PC-9 (cell line): ENCODE measurements at regions not wholly inside any gene's neighbourhood (a gene's known extent, or its start where the extent isn't known, plus 50 kb on each side); places are given as distances from the start of the nearest gene placed in this dataset.

Experiments
- BruUV-seq: library from RNA; stranded (reverse); fragments of 400-500 nt; replicated peaks from 2 replicates; lab custom pipeline; 2021; lab: Mats Ljungman, UMichigan
- CTCF ChIA-PET: fragments of 300-600 bp; sonication (Branson Sonifier 250); formaldehyde crosslinking; loops from one replicate; lab custom pipeline; 2022; ENCODE audit warnings: antibody characterized with exemption; lab: Charles Lee
- POLR2A ChIA-PET: fragments of 300-600 bp; sonication (Branson Sonifier 250); formaldehyde crosslinking; loops from one replicate; lab custom pipeline; 2022; ENCODE audit warnings: antibody characterized with exemption; ENCODE audit not compliant: unreplicated experiment; lab: Charles Lee
- DNase-seq, 2 experiments: peaks; one replicate each; pipeline versions ENCODE4 v3.0.0 to v3.0.0-alpha.2; 2015 to 2022; ENCODE audit warnings: mixed read lengths in 1 of 2
- H2AFZ ChIP-seq: fragments of 200-600 bp; sonication (generic); 2 replicates; pipeline ENCODE4 v1.8.1; 2017; ENCODE audit warnings: antibody characterized with exemption
- H3F3A ChIP-seq: fragments of 200-600 bp; sonication (generic); 2 replicates; pipeline ENCODE4 v1.8.1; 2017; ENCODE audit warnings: antibody characterized with exemption, mild to moderate bottlenecking, low read depth; ENCODE audit not compliant: insufficient read depth
- H3K27ac ChIP-seq: fragments of 200-600 bp; sonication (generic); 2 replicates; pipeline ENCODE4 v1.6.1; 2016; ENCODE audit warnings: mixed run types
- H3K27me3 ChIP-seq: fragments of 200-600 bp; sonication (generic); 2 replicates; pipeline ENCODE4 v1.6.1; 2016; ENCODE audit warnings: low read depth, mixed run types; ENCODE audit not compliant: insufficient read depth
- H3K36me3 ChIP-seq: fragments of 200-600 bp; sonication (generic); 2 replicates; pipeline ENCODE4 v1.6.1; 2016; ENCODE audit warnings: low read depth, mixed run types
- H3K4me1 ChIP-seq: fragments of 200-600 bp; sonication (generic); replicated peaks from 2 replicates; pipeline ENCODE4 v1.6.1; 2016; ENCODE audit warnings: mixed run types; ENCODE audit not compliant: insufficient read depth
- H3K4me2 ChIP-seq: fragments of 200-600 bp; sonication (generic); 2 replicates; pipeline ENCODE4 v1.6.1; 2017; ENCODE audit warnings: mixed run types
- H3K4me3 ChIP-seq: fragments of 200-600 bp; sonication (generic); 2 replicates; pipeline ENCODE4 v1.6.1; 2016; ENCODE audit warnings: mixed run types
- H3K79me2 ChIP-seq: fragments of 200-600 bp; sonication (generic); 2 replicates; pipeline ENCODE4 v1.6.1; 2017; ENCODE audit warnings: low read depth, mixed run types
- H3K9me2 ChIP-seq: fragments of 200-600 bp; sonication (generic); 2 replicates; pipeline ENCODE4 v1.8.1; 2017; ENCODE audit warnings: mild to moderate bottlenecking; ENCODE audit not compliant: insufficient read depth
- H3K9me3 ChIP-seq: fragments of 200-600 bp; sonication (generic); 2 replicates; pipeline ENCODE4 v1.8.1; 2016; ENCODE audit warnings: low read depth; ENCODE audit not compliant: insufficient read depth
- H4K20me1 ChIP-seq: fragments of 200-600 bp; sonication (generic); 2 replicates; pipeline ENCODE4 v1.8.1; 2017; ENCODE audit not compliant: insufficient read depth
- EZH2 ChIP-seq: fragments of 200-600 bp; sonication (generic); IDR thresholded peaks from 2 replicates; pipeline ENCODE4 v1.8.0; 2017; ENCODE audit warnings: antibody characterized with exemption, low read depth
- intact Hi-C: fragments of 100-400 bp; cut with micrococcal nuclease; formaldehyde crosslinking; loops from one replicate; pipeline ENCODE4 v1.10.0; 2022; ENCODE audit not compliant: unreplicated experiment
- TF ChIP-seq, protein P1 (sequence below): fragments of 200-600 bp; sonication (generic); conservative IDR thresholded peaks from 2 replicates; pipeline ENCODE4 v1.6.1; 2017; ENCODE audit warnings: mixed run types, antibody characterized with exemption, mild to moderate bottlenecking, moderate library complexity

DNA sequence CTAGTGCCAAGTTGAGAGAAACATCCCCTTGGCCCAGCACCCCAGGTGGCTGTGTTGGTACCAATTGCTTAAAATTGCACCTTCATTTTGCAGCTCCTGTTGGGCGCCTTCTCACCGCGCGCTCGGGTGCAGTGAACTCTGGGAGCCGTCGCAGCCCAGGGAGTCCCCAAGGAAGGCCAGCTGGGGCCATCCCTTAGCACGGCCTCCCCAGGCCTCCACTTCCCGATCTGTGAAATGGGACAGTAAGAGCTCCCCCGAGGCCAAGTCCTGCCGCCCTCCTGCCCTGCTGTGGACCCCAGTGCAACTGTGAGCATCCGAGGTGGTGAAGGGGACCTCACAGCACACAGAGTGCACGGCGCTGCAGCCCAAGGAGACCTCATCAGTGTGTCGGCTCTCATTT is 1234.1 kb downstream of the BRD1 start:
- CTCF ChIA-PET: no interaction called here

DNA sequence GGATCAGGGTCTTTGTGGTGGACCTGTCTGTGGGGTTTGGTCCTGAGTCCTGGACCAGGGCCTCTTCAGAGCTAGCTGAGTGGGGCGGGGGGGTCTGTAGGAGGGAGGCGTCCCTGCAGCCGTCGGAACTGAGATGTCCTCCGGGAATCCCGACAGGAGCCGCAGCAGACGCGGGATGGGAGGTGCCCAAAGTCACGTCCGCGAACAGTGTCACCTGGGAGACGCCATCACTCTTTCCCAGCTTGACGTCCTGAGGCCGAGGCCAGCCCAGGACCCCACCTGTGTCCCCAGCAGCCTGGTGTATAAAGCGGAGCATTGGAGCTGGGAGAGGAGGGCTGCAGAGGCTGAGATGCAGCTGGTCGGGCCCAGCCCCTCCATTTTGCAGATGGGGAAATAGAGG is 1234.7 kb downstream of the BRD1 start:
- no peak for DNase-seq
- Histone ChIP-seq H3K79me2 (no peaks in the 10 kb centered on the region), H3K27me3 (peaks cover 100% of the 10 kb centered on the region), H3K27ac (no peak overlapping the region), H3K4me2 (no peak overlapping the region), H4K20me1 (no peaks in the 10 kb centered on the region), H3K36me3 (no peaks in the 10 kb centered on the region), H3K4me3 (no peak overlapping the region), H3F3A (no peaks in the 10 kb centered on the region), H3K9me2 (no peaks in the 10 kb centered on the region), H2AFZ (no peak overlapping the region), H3K4me1 (no peaks in the 10 kb centered on the region), H3K9me3 (no peaks in the 10 kb centered on the region)
- TF ChIP-seq, protein P1, sequence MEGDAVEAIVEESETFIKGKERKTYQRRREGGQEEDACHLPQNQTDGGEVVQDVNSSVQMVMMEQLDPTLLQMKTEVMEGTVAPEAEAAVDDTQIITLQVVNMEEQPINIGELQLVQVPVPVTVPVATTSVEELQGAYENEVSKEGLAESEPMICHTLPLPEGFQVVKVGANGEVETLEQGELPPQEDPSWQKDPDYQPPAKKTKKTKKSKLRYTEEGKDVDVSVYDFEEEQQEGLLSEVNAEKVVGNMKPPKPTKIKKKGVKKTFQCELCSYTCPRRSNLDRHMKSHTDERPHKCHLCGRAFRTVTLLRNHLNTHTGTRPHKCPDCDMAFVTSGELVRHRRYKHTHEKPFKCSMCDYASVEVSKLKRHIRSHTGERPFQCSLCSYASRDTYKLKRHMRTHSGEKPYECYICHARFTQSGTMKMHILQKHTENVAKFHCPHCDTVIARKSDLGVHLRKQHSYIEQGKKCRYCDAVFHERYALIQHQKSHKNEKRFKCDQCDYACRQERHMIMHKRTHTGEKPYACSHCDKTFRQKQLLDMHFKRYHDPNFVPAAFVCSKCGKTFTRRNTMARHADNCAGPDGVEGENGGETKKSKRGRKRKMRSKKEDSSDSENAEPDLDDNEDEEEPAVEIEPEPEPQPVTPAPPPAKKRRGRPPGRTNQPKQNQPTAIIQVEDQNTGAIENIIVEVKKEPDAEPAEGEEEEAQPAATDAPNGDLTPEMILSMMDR: no peak
- TF ChIP-seq EZH2: no peak
- ChIA-PET POLR2A (no interaction called here), CTCF (no interaction called here)
- no TSS peak for BruUV-seq
- intact Hi-C loops: no loop called here

More for the DNA sequence above, 1234.1 kb downstream of the BRD1 start:
- no peak for TF ChIP-seq EZH2
- TF ChIP-seq, protein P1: no peak
- Histone ChIP-seq H3F3A (no peaks in the 10 kb centered on the region), H4K20me1 (no peaks in the 10 kb centered on the region), H3K36me3 (no peaks in the 10 kb centered on the region), H3K4me2 (no peak overlapping the region), H3K4me3 (no peak overlapping the region), H3K9me3 (no peaks in the 10 kb centered on the region), H2AFZ (no peak overlapping the region), H3K4me1 (no peaks in the 10 kb centered on the region), H3K27me3 (peaks cover 100% of the 10 kb centered on the region), H3K9me2 (no peaks in the 10 kb centered on the region), H3K79me2 (no peaks in the 10 kb centered on the region), H3K27ac (no peak overlapping the region)
- intact Hi-C loops: no loop called here
- DNase-seq: no peak
- POLR2A ChIA-PET: no interaction called here
- BruUV-seq: no TSS peak

DNA sequence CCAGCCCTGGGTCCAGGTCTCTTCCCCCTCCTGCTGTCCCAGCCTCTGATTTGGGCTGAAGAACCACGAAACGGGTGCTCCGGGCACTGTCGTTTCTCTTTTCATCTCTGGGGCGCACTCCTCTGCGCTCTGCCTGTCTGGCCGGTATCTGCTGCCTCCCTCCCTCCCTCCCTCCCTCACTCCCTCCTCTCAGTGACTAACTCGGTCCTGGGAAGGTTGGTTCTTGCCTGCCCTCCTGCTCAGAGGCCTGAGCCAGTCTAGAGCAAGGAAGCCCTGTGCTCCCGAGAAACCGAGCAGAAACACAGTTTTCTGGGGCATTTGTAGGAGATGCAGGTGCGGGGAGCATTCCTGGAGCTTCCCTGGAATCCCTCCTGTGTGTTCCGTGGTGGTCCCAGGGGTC is 1235.2 kb downstream of the BRD1 start:
- Histone ChIP-seq H3K4me3 (no peak overlapping the region), H3K4me1 (no peaks in the 10 kb centered on the region), H3K4me2 (no peak overlapping the region), H3K79me2 (no peaks in the 10 kb centered on the region), H2AFZ (no peak overlapping the region), H3K27ac (no peak overlapping the region), H3K9me2 (no peaks in the 10 kb centered on the region), H3K27me3 (peaks cover 100% of the 10 kb centered on the region), H3K36me3 (no peaks in the 10 kb centered on the region), H3F3A (no peaks in the 10 kb centered on the region), H4K20me1 (no peaks in the 10 kb centered on the region), H3K9me3 (no peaks in the 10 kb centered on the region)
- TF ChIP-seq, protein P1: no peak
- no peak for TF ChIP-seq EZH2
- no TSS peak for BruUV-seq
- DNase-seq: no peak
- POLR2A ChIA-PET: no interaction called here
- CTCF ChIA-PET: no interaction called here
- intact Hi-C loops: no loop called here
